MCF 10A (cell line): ENCODE measurements at regions not wholly inside any gene's neighbourhood (a gene's known extent, or its start where the extent isn't known, plus 50 kb on each side); places are given as distances from the start of the nearest gene placed in this dataset.

ENCODE experiments used
- BruUV-seq: library from RNA; stranded (reverse); fragments of 400-500 nt; replicated peaks from 2 replicates; lab custom pipeline; 2021; lab: Mats Ljungman, UMichigan
- CTCF ChIA-PET: fragments of 300-600 bp; sonication (Branson Sonifier 250); formaldehyde crosslinking; extraction: SDS; loops from one replicate; lab custom pipeline; 2021; ENCODE audit warnings: antibody characterized with exemption, inconsistent platforms; lab: Yijun Ruan, JAX
- POLR2A ChIA-PET: fragments of 300-600, 350-650 bp; sonication (Branson Sonifier 250); formaldehyde crosslinking; extraction: SDS; loops from one replicate; lab custom pipeline; 2020; ENCODE audit warnings: antibody characterized with exemption, inconsistent platforms; lab: Yijun Ruan, JAX
- DNase-seq: peaks from one replicate; pipeline ENCODE4 v3.0.0-alpha.2; 2018; ENCODE audit not compliant: unreplicated experiment
- H3K27ac Mint-ChIP-seq: one replicate; pipeline ENCODE4 v1.8.0; 2022; ENCODE audit warnings: mild to moderate bottlenecking, low read depth, mixed read lengths; ENCODE audit not compliant: unreplicated experiment
- H3K27me3 Mint-ChIP-seq: one replicate; pipeline ENCODE4 v1.8.0; 2022; ENCODE audit warnings: mixed read lengths; ENCODE audit not compliant: insufficient read depth, unreplicated experiment
- H3K36me3 Mint-ChIP-seq: one replicate; pipeline ENCODE4 v1.8.0; 2022; ENCODE audit warnings: mild to moderate bottlenecking, moderate library complexity, mixed read lengths; ENCODE audit not compliant: insufficient read depth, unreplicated experiment
- H3K4me1 Mint-ChIP-seq: one replicate; pipeline ENCODE4 v1.8.0; 2022; ENCODE audit warnings: mixed read lengths; ENCODE audit not compliant: insufficient read depth, unreplicated experiment
- H3K4me3 Mint-ChIP-seq: one replicate; pipeline ENCODE4 v1.8.0; 2022; ENCODE audit warnings: mild to moderate bottlenecking, moderate library complexity, mixed read lengths; ENCODE audit not compliant: unreplicated experiment
- H3K9me3 Mint-ChIP-seq: one replicate; pipeline ENCODE4 v1.8.0; 2022; ENCODE audit warnings: mixed read lengths; ENCODE audit not compliant: unreplicated experiment
- intact Hi-C: fragments of 100-400 bp; cut with micrococcal nuclease; formaldehyde crosslinking; loops from 2 replicates; pipeline ENCODE4 v1.14.1; 2022
- TF ChIP-seq, protein P1 (sequence below): fragments of 200-600 bp; IDR thresholded peaks from one replicate; pipeline ENCODE4 v1.8.0; 2022; ENCODE audit warnings: antibody characterized with exemption, mild to moderate bottlenecking; ENCODE audit not compliant: unreplicated experiment

DNA sequence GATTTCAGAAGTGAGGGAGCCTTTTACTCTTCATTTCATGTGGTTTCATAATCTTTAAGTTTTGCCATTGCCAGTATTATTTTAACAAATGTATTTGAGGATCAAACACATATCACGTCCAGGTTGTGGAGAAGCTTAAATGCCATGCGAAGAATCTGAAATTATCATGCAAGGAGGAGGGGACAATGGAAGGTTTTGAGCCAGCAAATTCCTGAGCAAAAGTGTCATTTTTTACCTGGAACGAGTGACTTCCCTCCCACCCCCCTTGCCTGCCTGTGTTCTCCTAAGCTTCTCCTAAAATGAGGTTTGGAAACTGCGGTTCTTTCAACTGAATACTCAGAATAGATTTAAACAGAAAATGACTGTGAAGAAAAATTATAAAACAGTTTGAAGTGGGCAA is 77.6 kb downstream of the C16orf95 start:
- no peak for DNase-seq
- H3K27ac Mint-ChIP-seq: no peak overlapping the region
- H3K27me3 Mint-ChIP-seq: no peaks in the 10 kb centered on the region
- POLR2A ChIA-PET: interaction anchor here (0.7 to 2.9 kb wide), 4 partner anchors 13 to 32 kb away, joined by 3 to 16 read pairs (median 6); no protein-coding TSS in a partner anchor
- no peaks in the 10 kb centered on the region for H3K9me3 Mint-ChIP-seq
- intact Hi-C loops: no loop called here
- CTCF ChIA-PET: interaction anchor here (0.6 to 0.8 kb wide), 3 partner anchors 286 to 673 kb away, joined by 3 read pairs; no protein-coding TSS in a partner anchor
- TF ChIP-seq, protein P1, sequence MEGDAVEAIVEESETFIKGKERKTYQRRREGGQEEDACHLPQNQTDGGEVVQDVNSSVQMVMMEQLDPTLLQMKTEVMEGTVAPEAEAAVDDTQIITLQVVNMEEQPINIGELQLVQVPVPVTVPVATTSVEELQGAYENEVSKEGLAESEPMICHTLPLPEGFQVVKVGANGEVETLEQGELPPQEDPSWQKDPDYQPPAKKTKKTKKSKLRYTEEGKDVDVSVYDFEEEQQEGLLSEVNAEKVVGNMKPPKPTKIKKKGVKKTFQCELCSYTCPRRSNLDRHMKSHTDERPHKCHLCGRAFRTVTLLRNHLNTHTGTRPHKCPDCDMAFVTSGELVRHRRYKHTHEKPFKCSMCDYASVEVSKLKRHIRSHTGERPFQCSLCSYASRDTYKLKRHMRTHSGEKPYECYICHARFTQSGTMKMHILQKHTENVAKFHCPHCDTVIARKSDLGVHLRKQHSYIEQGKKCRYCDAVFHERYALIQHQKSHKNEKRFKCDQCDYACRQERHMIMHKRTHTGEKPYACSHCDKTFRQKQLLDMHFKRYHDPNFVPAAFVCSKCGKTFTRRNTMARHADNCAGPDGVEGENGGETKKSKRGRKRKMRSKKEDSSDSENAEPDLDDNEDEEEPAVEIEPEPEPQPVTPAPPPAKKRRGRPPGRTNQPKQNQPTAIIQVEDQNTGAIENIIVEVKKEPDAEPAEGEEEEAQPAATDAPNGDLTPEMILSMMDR: no peak
- no peaks in the 10 kb centered on the region for H3K36me3 Mint-ChIP-seq
- BruUV-seq: no TSS peak
- H3K4me3 Mint-ChIP-seq: no peak overlapping the region
- H3K4me1 Mint-ChIP-seq: peaks cover 19% of the 10 kb centered on the region

DNA sequence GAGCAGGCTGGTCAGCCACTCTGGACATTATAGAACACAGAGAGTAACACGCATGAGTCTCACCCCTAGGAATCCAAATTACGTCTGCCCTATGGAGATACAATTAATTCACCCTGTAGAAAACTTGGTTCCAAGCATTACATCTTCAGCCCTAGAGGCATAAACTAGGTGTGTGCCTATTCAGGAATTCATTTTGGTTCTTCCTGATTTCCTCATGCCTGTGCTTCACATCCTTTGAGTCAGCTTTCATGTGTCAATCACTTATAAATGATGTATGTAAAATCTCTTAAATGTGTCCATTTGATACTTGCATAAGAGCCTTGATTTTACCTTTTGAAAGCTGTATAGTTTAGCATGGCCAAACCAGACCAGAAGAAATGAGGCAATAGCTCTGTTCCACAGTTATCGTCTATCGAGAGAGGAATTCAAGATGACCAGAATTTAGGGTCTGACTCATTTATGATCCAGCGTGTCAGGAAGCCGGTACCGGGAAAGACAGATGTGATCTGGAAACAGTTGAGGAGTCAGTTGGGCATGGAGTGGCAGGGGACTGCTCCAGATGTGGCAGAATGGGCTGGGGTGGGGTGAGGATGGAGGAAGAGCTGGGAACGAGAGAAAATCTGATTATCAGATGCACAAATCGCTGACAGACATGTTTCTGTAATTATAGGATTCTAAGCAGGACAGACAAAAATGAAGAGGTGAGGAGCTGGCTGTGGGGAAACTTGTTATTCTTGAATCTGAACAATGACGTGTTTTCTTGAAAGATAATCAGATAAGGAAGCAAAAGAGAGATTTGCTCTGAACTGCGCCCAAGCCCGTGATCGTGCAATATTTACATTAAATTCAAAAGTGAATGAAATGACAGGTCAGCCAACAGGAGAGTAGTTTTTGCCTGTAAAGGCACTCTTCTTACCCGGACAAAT is 76.7 kb downstream of the C16orf95 start:
- intact Hi-C loops: loop anchor here (1.0 kb wide), 1 partner anchor 29 kb away; no protein-coding TSS in a partner anchor
- POLR2A ChIA-PET: interaction anchor here (1.1 to 2.9 kb wide), 4 partner anchors 16 to 33 kb away, joined by 3 to 16 read pairs (median 6); no protein-coding TSS in a partner anchor

DNA sequence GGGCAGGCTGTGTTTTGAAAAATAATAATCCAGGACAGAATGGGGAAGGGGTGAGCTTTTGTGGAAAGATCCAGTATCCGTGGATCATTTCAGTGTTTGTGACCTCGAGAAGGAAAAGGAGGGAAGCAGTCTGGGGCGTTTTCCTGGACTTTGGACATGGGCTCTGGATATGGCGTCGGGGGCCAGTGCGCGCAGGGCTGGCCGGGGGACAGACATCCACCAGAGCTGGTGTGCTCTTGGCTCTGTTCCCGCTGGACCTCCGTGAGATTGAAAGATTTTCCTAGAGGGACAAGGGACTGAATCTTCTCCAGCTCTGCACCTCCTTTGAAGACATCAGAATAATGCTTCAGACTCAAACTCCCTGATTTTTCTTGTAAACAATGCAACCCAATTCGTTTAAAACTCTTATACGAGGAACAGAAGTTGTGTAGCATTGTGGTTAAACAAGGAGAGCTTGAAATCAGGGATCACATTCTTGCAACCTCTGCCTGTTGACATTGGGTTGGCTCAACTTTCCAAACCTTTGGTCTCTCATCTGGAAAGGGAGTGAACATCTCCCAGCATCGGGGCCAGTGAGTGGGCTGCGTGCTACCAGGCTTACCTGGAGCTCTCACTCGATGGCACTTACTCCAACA is 75.9 kb downstream of the C16orf95 start:
- Mint-ChIP-seq H3K4me3 (no peak overlapping the region), H3K9me3 (no peaks in the 10 kb centered on the region), H3K27me3 (no peaks in the 10 kb centered on the region), H3K27ac (no peak overlapping the region), H3K4me1 (peaks cover 19% of the 10 kb centered on the region), H3K36me3 (no peaks in the 10 kb centered on the region)
- DNase-seq: no peak
- no TSS peak for BruUV-seq
- CTCF ChIA-PET: interaction anchor here (0.5 to 0.6 kb wide), 2 partner anchors 18 to 30 kb away, joined by 3 read pairs; no protein-coding TSS in a partner anchor
- intact Hi-C loops: loop anchor here (1.0 kb wide), 1 partner anchor 30 kb away; no protein-coding TSS in a partner anchor
- POLR2A ChIA-PET: interaction anchor here (1.1 to 2.9 kb wide), 3 partner anchors 15 to 34 kb away, joined by 3 to 16 read pairs (median 8); no protein-coding TSS in a partner anchor
- TF ChIP-seq, protein P1: no peak

More for the DNA sequence above, 76.7 kb downstream of the C16orf95 start:
- Mint-ChIP-seq H3K9me3 (no peaks in the 10 kb centered on the region), H3K27me3 (no peaks in the 10 kb centered on the region), H3K4me1 (peaks cover 19% of the 10 kb centered on the region), H3K27ac (peak overlapping the region; percentile 24), H3K4me3 (peak overlapping the region; percentile 21), H3K36me3 (no peaks in the 10 kb centered on the region)
- no TSS peak for BruUV-seq
- TF ChIP-seq, protein P1: no peak
- DNase-seq: peak; percentile 56
- CTCF ChIA-PET: interaction anchor here (0.5 to 0.7 kb wide), 4 partner anchors 17 to 673 kb away, joined by 3 read pairs; no protein-coding TSS in a partner anchor

DNA sequence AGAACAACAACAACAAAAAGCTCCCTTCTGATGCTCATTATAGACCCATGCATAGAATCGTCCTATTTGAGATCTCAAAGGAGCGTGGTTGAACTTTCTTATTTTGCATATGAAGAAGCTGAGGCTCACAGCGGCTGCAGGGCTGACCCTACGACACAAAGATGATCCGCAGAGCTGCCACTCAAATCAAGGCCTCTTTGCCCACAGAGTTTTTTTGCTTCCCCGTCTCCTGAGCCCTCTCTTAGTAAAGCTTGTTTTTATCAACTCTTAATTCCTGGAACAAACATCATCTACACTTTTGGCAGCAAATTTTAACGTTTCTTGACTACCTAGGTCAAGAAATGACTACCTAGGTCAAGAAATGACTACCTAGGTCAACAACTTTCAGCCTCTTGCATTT is 73.7 kb downstream of the C16orf95 start:
- Mint-ChIP-seq H3K4me3 (no peak overlapping the region), H3K27ac (no peak overlapping the region), H3K27me3 (peaks cover 12% of the 10 kb centered on the region), H3K9me3 (no peaks in the 10 kb centered on the region), H3K36me3 (no peaks in the 10 kb centered on the region), H3K4me1 (peaks cover 13% of the 10 kb centered on the region)
- no TSS peak for BruUV-seq
- intact Hi-C loops: no loop called here
- DNase-seq: no peak
- TF ChIP-seq, protein P1: no peak
- POLR2A ChIA-PET: no interaction called here
- CTCF ChIA-PET: interaction anchor here (0.7 to 1.5 kb wide), 2 partner anchors 34 to 66 kb away, joined by 3 to 4 read pairs; no protein-coding TSS in a partner anchor
